ENCODE measurements at regions not wholly inside any gene's neighbourhood (a gene's known extent, or its start where the extent isn't known, plus 50 kb on each side); places are given as distances from the start of the nearest gene placed in this dataset.
"Not testable (repeated sequence)": the region's sequence is repeated elsewhere in the genome, so short reads cannot be mapped to it uniquely, and the experiment has no call there.

DNA sequence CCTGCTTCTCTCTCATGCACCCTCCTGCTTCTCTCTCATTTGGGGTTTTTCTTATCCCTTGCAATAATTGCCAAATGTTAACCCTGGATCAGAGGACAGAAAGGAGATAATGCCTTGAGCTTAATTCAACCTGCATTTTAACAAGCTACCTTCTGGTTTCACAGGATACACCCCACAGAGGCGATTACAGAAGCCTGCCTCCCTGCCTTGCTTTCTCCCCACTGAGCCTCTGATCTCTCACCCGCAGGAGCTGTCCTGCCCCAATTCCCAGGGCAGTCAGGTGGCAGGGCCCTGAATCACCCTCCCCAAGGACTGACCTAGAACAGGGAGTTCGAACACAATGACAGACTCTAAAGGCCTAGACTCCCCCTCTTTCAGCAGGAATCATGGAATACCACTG lies 959.5 kb downstream of the GRID1 start:
- DNase-seq = no peak

GRCh38 chr10:85408388-85408787 lies 958.2 kb downstream of the GRID1 start:
- no peak for DNase-seq

DNA sequence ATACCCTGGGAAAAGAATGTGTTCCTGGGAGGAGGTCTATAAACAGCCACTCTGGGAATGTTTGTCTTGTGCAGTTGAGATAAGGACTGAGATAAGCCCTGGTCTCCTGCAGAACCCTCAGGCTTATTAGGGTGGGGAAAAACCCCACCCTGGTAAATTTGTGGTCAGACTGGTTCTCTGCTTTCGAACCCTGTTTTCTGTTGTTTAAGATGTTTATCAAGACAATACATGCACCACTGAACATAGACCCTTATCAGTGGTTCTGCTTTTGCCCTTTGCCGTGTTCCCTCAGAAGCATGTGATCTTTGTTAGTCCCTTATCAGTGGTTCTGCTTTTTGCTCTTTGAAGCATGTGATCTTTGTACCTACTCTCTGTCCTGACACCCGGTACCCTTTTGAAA lies 956.0 kb downstream of the GRID1 start:
- DNase-seq = not testable (repeated sequence)

DNA sequence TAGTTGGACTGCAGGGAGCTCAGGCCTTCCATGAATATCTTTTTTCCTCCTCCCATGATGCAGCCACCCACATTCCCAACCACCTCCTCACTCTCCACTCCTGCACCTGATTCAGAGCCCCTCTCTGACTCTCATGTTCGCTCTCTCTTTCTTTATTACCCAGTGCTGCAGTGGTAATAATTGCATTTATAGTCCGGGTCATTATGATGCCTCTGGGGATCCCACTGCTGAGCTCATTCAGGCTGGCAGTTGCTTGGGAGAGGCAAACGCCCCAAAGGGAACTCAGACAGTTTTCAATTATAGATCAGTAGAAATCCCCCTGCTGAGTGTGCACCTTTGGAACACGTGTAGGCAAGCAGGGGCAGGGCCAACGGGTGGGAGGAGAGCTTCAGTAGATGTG lies 953.0 kb downstream of the GRID1 start:
- DNase-seq = no peak

GRCh38 chr10:85420501-85421191 lies 945.9 kb downstream of the GRID1 start:
- DNase-seq = no peak

DNA sequence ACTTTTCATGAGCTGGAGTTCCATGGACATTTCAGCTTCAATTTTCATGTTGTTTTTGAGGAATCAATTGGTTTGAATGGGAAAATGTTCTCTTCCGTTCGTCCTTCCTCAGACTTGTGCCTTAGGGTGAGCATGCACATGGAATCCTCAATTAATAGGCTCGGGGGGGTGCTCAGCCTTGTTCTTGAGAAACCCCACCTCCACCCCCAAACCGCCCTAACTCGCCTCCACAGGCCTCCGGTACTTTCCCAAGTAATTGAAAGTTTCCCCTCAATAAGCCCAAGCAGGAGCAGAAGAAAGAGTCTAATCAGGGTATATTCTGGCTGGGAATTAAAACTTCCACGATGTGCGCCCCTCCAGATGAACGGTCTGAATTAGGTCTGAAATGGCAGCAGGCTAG lies 945.2 kb downstream of the GRID1 start:
- DNase-seq = no peak

DNA sequence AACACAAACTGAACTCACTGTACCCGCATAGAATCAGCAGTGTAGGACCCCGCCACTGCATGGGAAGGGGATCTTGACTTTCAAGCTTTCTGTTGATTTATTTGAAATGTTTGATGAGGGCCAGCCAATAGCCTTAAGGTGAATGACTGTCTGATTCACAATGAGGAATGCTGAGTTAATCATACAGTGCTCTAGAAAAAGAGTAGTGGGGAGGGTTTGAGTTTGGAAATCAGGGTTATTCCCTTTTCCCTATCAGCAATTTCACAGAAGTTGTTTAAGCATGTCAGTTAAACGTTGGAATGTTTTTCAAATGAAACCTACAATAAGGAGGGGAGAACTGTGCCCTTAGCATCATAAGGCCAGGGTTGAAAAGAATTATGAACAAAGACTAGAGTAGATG lies 937.5 kb downstream of the GRID1 start:
- no peak for DNase-seq

DNA sequence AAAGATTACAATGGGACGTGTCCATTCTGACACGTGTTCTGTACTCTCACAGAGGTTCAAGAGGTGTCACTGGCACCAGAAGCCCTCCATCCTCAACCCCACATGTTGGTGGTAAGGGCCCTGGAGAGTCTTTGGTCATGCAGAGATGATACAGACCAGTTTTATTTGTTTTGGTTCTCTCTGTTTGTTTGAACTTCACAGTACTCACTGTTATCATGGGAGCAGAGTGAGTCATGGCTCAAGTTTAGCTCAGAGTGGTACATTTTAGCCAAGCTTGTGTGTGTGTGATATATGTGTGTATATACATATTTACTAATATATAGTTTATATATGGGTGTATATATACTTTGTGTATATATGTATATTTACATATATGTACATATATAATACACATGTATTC lies 935.6 kb downstream of the GRID1 start:
- DNase-seq = no peak

- no peak for DNase-seq
These were observed 933.3 kb downstream of the GRID1 start for GRCh38 chr10:85433248-85433647.

DNA sequence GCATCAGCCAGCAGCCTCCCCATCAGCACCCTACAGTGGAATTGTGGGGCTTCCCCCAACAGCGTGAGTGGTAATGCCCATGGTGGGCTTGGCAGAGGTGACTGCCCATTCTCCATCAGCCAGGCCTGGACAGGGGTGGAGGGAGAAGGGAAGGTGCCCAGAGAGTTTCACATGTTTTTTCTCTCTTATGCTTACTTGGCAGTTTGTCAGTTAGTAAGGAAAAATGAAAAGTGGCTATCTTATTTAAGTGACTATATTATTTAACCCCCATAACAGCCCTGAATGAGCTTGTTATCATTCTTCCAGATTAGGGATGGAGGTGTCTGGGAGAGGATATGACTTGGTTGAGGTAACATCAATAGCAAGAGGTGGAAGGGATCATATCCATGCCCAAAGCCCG lies 921.7 kb downstream of the GRID1 start:
- DNase-seq = no peak

DNA sequence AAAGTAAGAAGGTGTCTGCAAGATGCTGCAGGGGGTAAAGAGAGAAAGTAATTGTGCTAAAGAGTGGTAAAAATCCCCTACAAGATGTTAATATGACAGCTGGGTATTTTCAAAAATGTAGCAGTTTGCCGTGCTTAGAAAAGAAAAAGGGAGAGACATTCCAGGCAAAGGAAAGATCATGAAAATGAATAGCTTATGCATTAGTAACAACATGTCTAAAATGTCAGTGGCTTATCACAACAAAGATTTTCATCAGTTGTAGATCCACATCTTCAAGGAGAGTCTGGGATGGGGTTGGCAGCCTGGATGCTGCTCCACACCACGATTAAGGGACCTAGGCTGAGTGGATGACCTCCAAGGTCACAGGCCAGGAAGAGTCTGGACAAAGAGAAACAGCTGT lies 920.9 kb downstream of the GRID1 start:
- DNase-seq = no peak

DNA sequence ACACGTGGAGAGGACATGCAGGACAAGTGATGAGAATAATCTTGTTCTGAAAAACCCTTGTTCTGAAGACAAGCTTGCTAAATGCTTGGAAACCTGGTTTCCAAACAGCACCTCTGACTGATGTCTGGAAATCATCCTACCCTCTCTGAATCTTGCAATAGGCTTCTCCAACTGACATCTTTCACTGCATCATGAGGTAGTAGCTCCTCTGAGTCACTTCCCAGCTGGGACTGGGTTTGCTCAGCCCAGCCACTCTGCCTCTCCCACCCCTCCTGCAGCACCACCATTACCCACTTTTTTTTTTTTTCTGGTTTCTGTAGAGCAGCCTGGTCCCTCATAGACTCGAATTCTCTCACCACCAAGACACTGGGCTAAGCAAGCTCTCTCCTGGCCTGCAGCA lies 919.8 kb downstream of the GRID1 start:
- no peak for DNase-seq

GRCh38 chr10:85447690-85448089 lies 918.9 kb downstream of the GRID1 start:
- DNase-seq = no peak

GRCh38 chr10:85448716-85449115 lies 917.9 kb downstream of the GRID1 start:
- DNase-seq = no peak

GRCh38 chr10:85454386-85454785 lies 912.2 kb downstream of the GRID1 start:
- no peak for DNase-seq

GRCh38 chr10:85457191-85457590 lies 909.4 kb downstream of the GRID1 start:
- no peak for DNase-seq

DNA sequence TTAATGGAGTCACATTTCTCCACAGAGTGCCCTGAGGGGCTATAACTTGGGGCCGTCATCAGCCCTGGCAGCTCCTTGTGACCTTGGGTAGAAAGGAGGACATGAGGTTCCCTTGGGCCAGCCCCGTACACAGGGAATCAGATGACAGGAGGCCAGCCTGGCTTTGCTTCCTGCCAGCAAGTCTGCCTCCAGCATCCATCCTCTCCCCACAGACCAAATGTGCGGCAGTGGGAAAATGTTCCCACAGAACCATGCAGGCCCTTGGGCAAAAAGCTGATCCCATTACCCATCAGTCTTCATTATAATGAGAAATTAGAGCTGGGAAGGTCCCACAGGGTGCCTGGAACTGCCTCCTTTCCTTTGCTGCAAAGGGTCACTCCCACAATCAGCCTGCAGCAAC lies 908.3 kb downstream of the GRID1 start:
- no peak for DNase-seq

- DNase-seq = no peak
These were observed 906.7 kb downstream of the GRID1 start for GRCh38 chr10:85459906-85460305.

- no peak for DNase-seq
These were observed 902.3 kb downstream of the GRID1 start for GRCh38 chr10:85464336-85464735.

GRCh38 chr10:85477979-85478378 lies 888.6 kb downstream of the GRID1 start:
- no peak for DNase-seq

GRCh38 chr10:85490431-85490830 lies 876.2 kb downstream of the GRID1 start:
- DNase-seq = no peak

DNA sequence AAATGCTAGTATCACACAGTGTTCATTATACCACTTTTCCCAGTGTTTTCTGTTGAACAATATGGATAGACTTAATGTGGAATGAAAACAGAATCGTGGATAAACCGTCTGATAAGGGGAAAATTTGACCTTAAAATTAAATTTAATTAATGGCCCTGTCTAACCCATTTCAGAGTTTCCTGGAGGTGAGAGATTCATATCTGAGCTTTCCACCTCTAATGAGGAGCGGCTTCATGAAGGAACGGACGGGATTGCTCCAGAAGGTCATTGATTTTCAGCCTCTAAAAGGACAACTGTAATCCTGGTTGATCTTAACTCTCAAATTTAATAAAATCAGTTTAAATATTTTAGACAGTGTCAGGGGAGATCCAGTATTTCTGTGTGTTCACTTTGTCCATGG lies 874.9 kb downstream of the GRID1 start:
- DNase-seq = no peak

- no peak for DNase-seq
These were observed 873.9 kb downstream of the GRID1 start for GRCh38 chr10:85492684-85493083.

GRCh38 chr10:85493703-85494102 lies 872.9 kb downstream of the GRID1 start:
- no peak for DNase-seq

DNA sequence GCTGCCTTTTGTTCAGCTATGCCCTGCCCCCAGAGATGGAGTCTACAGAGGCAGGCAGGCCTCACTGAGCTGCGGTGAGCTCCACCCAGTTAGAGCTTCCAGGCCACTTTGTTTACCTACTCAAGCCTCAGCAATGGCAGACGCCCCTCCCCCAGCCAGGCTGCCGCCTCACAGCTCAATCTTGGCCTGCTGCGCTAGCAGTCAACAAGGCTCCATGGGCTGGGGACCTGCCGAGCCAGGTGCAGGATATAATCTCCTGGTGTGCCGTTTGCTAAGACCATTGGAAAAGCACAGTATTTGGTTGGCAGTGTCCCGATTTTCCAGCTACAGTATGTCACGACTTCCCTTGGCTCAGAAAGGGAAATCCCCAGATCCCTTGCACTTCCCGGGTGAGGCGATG lies 862.0 kb downstream of the GRID1 start:
- not testable (repeated sequence) for DNase-seq

- DNase-seq = no peak
These were observed 858.4 kb downstream of the GRID1 start for GRCh38 chr10:85508159-85508558.

Measured in Kasumi-1 (cell line).